ENCODE measurements at regions not wholly inside any gene's neighbourhood (a gene's known extent, or its start where the extent isn't known, plus 50 kb on each side); places are given as distances from the start of the nearest gene placed in this dataset.
"Not testable (repeated sequence)": the region's sequence is repeated elsewhere in the genome, so short reads cannot be mapped to it uniquely, and the experiment has no call there.

DNA sequence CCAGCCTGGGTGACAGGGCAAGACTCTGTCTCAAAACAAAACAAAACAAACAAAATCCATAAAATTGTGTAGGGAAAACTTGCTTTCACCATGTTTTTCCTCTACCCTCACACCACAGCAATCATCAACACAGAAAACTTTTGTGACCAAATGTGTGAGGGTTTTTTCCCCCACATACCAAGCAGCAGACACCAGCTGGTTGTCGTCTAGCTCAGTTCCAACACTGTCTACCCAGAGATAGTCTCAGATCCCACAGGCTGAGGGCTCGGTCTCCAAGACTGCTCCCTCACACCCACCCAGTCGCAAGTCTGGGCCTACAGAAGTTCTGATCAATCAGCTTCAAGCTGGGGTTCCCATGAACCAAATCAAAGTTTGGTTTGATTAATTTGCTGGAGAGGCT lies 322.4 kb upstream of the MAGI2 start:
- DNase-seq: no peak

DNA sequence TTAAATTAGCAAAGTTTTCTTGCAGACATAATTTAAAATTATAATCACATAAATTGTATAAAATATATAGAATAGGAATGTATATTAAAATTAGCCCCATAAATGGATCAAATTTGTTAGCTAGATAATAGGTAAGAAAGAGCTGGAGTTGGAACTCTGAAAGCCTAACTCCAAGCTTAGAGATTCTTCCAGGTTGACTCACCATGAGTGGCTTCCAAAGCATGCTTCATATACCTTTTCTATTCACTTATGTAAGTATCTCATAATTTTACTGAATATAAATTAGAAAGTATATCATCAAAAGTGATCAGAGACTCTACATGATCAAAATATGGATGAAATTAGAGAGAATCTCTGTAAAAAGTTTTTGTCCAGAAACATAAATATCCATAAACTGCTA lies 320.7 kb upstream of the MAGI2 start:
- DNase-seq: no peak

DNA sequence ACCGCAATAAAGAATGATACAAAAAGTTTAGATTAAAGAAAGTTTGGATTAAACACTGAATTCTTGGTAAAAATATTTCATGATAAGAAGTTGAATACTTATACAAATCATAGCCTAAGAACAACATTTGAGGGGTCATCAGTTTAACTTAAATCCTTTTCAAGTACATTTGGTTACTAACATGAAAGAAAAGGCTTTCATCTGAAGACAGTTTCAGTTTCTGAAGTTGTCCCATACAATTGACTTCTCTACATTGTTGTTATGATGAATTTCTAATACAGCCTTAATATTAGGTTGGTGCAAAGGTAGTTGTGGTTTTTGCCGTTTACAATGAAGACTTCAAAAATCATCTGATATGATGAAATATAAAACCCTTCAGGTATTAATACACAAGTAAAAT lies 317.5 kb upstream of the MAGI2 start:
- DNase-seq: no peak

DNA sequence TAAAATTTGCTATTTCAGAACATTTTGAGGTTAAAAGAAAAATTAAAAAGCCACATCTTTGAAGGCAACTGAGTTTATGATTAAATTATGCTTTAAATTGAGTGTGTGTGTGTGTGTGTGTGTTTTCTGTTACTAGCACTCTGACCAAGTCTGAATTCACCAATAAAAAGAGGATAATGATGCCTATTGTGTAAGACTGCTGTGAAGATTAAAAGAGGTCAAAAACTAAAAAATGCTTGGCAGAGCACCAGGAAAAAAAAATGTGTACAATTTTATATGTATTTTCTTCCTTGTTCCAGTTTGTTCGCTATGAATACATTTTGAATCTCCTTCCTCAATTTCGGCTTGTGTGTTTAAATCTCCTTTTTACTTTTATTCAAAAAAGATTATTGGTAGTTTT lies 316.6 kb upstream of the MAGI2 start:
- DNase-seq: no peak

DNA sequence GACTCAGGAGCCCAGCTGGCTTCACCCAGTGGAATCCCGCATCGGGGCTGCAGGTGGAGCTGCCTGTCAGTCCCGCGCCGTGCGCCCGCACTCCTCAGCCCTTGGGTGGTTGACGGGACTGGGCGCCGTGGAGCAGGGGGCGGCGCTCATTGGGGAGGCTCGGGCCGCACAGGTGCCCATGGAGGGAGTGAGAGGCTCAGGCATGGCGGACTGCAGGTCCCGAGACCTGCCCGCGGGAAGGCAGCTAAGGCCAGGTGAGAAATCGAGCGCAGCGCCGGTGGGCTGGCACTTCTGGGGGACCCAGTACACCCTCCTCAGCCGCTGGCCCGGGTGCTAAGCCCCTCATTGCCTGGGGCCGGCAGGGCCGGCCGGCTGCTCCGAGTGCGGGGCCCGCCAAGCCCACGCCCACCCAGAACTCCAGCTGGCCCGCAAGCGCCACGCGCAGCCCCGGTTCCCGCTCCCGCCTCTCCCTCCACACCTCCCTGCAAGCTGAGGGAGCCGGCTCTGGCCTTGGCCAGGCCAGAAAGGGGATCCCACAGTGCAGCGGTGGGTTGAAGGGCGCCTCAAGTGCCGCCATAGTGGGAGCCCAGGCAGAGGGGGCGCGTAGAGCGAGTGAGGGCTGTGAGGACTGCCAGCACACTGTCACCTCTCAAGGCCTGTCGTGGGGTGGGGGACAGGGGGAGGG lies 314.6 kb upstream of the MAGI2 start:
- DNase-seq: not testable (repeated sequence)

DNA sequence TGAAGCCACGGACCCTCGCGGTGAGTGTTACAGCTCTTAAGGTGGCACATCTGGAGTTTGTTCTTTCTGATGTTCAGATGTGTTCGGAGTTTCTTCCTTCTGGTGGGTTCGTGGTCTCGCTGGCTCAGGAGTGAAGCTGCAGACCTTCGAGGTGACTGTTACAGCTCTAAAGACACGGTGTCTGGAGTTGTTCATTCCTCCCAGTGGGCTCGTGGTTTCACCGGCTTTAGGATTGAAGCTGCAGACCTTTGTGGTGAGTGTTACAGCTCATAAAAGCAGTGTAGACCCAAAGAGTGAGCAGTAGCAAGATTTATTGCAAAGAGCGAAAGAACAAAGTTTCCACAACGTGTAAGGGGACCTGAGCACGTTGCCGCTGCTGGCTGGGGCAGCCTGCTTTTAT lies 313.7 kb upstream of the MAGI2 start:
- DNase-seq: not testable (repeated sequence)

DNA sequence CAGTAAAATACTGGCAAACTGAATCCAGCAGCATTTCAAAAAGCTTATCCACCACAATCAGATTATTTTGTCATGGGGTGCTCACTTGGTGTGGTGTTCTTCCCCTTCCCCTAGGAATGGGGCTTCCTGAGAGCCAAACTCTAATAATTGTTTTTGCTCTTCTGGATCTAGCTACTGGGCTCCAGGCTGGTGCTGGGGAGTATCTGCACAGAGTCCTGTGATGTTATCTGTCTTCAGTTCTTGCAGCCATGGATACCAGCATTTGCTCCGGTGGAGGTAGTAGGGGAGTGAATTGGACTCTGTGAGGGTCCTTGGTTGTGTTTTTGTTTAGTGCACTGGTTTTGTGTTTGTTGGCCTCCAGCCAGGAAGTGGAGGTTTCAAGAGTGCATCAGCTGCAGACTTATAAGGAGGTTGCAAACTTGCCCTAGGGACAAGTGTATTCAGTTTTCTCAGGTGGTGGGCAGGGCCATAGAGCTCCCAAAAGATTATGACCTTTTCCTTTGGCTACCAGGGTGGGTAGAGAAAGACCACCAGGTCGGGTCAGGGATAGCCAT lies 308.5 kb upstream of the MAGI2 start:
- no peak for DNase-seq

DNA sequence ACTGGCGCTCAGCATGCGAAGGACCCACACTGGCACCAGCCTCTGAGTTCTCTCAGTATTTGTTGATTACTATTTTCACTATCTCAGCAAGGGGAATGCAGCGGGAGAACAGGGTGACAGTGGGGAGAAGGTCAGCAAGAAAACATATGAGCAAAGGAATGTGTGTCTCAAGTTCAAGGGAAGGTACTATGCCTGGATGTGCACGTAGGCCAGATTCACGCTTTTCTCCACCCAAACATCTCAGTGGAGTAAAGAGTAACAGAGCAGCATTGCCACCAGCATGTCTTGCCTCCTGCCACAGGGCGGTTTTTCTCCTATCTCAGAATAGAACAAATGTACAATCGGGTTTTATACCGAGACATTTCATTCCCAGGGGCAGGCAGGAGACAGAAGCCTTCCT lies 297.5 kb upstream of the MAGI2 start:
- DNase-seq: not testable (repeated sequence)

DNA sequence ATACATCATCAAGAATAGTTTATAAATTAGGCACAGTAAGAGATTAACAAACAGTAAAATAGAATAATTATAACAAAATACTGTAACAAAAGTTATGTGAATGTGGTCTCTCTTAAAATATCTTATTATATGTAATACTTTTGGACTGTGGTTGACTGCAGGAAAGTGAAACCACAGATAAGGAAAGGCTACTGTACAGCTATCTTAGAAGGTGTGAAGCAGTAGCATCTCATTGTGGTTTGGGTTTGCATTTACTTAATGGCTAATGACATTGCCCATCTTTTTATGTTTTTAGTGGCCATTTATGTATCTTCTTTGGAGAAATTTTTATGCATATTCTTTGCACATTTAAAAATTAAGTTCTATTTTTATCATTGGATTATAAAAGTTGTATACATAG lies 296.4 kb upstream of the MAGI2 start:
- no peak for DNase-seq

DNA sequence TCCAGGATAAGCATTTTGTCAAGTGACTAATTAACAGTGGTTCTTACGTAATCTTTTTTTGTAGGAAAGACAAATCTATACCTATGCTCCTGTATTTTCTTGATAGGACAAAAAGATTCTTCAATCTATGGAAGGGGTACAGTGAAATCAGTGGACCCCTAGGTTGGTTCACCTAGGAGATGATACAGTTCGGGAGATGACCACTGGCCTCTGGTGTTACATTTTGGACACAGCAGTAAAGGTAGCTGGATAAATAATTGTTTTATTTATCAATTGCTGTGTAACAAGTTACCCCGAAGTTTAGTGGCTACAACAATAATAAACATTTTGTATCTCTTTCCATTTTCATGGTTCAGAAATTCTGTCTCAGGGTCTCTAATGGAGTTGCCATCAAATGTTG lies 288.2 kb upstream of the MAGI2 start:
- DNase-seq: no peak

DNA sequence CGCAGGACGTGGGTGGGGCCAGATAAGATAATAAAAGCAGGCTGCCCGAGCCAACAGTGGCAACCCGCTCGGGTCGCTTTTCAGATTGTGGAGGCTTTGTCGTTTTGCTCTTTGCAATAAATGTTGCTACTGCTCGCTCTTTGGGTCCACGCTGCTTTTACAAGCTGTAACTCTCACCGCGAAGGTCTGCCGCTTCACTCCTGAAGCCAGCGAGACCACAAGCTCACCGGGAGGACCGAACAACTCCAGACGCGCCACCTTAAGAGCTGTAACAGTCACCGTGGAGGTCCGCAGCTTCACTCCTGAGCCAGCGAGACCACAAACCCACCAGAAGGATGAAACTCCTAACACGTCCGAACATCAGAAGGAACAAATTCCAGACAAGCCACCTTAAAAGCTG lies 286.6 kb upstream of the MAGI2 start:
- DNase-seq: no peak

DNA sequence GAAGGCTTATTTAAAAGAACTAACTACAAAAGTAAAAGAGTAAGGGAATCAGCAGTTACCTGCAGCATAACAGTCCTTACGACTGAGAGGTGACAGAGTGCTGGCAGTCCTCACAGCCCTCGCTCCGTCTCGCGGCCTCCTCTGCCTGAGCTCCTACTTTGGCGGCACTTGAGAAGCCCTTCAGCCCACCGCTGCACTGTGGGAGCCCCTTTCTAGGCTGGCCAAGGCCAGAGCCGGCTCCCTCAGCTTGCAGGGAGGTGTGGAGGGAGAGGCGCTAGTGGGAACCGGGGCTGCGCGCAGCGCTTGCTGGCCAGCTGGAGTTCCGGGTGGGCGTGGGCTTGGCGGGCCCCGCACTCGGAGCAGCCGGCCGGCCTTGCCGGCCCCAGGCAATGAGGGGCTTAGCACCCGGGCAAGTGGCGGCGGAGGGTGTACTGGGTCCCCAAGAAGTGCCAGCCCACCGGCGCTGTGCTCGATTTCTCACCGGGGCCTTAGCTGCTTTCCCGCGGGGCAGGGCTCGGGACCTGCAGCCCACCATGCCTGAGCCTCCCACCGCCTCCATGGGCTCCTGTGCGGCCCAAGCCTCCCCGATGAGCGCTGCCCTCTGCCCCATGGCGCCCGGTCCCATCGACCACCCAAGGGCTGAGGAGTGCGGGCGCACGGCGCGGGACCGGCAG lies 285.7 kb upstream of the MAGI2 start:
- not testable (repeated sequence) for DNase-seq

DNA sequence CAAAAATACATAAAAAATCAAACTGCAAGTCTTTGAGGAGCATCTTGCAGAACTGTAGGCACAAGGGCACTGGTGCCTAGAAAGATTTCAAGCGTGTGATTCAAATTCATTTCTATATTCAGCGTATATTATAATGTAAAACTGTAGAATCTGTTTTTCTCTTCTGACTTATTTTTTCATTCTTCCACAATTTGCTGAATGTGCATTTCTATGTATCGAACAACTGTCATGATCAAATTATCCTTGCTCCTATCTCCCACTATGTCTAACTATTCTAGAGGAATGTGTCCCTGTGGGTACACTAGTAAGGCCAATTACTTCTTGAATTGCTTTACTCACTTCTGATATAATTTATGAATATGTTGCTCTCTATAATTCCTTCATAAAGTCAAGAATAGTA lies 283.0 kb upstream of the MAGI2 start:
- no peak for DNase-seq

DNA sequence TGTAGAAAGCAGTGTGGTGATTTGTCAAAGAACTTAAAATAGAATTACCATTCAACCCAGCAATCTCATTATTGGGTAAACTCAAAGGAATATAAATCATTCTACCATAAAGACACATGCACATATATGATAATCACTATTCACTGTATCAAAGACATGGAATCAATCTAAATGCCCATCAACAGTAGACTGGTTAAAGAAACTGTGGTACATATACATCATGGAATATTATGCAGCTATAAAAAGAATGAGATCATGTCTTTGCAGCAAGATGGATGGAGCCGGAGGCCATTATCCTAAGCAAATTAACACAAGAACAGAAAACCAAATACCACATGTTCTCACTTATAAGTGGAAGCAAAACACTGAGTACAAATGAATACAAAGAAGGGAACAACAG lies 281.5 kb upstream of the MAGI2 start:
- DNase-seq: no peak

DNA sequence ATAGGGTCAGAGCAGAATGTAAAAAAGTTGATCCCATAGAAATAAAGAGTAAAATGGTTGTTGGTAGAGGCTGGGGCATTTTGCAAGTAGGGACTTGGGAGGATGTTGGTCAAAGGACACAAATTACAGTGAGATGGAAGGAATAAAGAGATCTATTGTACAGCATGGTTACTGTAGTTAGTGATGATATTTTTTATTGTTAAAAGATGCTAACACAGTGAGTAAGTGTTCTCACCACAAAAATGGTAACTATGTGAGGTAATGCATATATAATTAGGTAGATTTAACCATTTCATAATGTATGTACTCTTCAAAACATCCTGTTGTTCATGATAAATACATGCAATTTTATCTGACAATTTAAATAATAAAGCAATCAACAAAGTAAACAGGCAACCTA lies 280.7 kb upstream of the MAGI2 start:
- no peak for DNase-seq

DNA sequence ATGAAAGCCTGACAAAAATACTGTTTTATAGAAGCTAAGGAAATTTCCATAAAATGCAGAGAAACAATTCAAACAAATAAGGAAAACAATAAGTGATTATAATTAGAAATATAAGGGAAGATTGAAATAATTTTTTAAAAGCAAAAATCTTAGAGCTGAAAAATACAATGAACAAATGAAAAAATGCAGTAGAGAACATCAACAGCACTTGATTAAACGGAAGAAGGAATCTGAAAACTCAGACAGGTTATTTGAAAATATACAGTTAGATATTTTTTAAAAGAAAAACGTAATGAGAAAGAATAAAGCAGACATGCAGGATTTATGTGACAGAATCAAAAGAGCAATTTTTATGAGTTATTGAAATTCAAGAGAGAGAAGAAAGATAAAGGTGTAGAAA lies 279.1 kb upstream of the MAGI2 start:
- DNase-seq: no peak

DNA sequence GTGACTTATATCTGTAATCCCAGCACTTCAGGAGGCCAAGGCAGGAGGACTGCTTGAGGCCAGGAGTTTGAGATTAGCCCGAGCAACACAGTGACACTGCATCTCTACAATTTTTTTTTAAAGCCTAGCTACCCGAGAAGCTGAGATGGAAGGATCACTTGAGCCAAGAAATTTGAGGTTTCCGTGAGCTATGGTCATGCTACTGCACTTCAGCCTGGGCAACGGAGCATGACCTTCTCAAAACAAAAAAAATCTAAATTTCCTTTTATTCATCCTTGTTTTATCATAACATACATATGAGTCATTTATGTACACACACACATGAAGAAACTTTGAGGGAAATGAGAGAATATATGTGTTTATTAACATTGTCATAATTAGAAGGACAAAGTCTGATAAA lies 277.5 kb upstream of the MAGI2 start:
- DNase-seq: no peak

DNA sequence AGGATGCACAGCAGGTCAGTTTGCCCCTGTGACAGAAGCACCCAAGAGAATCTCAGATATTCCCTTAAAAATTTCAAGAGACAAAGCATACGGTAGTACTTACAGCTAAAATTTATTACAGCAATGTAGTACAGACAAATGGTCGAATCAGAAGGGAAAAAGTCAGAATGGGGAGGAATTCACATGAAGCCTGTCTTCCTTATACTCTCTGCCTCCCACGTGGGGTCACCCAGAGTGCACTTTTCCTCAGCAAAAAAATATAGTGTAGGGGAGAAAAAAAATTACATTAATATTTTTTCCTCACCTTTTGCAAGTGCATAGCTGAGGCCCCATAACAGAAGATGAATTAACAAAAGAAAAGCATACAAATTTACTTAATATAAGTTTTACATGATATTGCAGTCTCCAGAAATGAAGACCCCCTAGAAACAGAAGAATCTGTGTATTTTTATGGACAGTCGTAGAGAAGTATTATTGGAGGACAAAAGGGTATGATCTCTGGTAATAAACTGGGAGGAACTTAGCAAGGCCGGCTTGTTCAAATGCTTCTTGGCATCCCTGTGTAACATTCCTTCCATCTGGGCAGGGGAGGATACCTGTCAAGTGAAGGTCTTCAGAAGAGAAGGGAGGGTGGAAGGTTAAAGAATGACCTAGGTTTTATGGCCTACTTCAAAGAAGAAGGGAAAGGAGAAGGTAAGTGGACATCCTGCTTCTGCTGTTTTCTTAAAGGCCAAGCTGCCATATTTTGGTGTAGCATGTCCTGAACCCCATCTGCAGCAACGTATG lies 270.6 kb upstream of the MAGI2 start:
- no peak for DNase-seq

DNA sequence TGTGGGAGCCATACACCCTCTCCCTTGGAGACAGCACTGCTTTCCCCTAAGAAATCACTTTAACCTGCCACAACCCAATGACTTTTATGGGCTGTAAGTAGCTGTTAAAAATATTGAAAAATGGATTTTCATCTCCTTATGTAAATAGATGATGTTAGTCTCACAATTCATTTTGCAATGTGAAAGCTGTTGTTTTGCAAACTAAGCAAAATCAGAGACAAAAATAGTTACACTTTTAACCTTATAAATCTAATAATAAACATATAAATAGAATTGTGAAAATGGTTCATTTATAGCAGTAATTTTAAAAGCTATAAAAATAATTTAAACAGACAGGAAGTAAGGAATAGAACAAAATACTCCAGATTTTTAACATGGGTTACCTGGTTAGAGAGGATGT lies 268.8 kb upstream of the MAGI2 start:
- DNase-seq: no peak

DNA sequence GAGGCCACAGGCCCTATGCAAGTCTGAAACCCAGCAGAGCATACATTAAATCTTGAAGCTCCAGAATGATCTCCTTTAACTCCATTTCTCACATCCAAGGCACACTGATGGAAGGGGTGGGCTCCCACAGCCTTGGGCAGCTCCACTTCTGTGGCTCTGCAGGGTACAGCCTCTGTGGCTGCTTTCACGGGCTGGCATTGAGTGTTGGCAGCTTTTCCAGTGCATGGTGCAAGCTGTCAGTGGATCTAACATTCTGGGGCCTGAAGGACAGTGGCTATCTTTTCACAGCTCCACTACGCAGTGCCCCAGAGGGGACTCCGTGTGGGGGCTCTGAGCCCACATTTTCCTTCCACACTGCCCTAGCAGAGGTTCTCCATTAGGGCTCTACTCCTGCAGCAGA lies 265.7 kb upstream of the MAGI2 start:
- DNase-seq: no peak

DNA sequence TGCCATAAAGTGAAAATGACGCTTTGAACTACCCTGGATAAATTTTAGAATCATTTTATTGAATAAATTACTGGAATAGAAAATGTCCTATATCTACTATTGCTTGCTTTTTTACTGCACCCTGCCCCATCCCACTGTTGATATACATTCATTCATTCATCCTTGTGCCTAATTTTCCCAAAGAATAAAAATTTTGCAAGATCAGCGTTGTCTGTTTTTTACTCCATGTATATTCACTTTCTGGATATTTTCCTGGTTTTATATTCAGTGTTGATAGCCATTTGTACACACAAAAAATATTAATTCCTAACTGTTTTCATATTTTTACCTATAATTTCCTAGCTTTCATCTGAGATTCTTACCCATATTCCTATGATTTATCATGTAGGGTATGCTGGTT lies 262.9 kb upstream of the MAGI2 start:
- no peak for DNase-seq

DNA sequence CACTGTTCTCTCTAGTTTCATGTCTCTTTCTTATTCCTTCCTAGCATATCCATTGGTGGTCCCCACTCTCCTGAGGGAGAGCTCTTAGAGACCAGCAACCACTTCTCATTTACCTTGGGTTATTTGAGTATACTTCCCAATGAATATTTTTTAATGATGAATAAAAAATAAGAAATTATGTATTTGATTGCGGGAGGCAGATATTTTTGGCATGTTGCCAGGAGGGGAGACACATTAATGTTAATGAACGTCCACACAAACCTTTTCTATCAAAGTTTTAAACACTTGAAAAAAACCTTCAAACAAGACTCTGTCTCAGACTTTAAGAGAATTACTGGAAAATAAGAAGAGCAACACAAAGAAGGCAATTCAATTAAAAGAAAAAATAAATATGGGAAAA lies 260.6 kb upstream of the MAGI2 start:
- DNase-seq: no peak

DNA sequence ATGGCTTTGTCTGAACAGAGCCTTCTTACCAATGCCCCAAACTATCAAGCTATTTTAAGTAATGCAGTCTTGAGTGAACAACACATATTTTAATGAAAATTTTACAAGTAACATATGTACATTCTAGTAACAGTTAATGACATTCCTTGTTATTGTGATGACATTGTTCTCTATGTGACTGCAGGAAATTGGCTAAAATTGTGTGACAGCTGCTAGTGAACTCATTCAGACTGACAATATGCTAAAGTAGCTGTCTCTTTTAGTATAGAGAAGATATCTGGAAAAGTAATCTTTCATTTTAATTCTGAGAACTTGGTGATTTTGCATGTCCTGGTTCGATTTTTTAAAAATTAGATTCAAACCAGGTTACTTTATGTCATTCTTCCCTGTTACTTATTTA lies 259.8 kb upstream of the MAGI2 start:
- DNase-seq: no peak

DNA sequence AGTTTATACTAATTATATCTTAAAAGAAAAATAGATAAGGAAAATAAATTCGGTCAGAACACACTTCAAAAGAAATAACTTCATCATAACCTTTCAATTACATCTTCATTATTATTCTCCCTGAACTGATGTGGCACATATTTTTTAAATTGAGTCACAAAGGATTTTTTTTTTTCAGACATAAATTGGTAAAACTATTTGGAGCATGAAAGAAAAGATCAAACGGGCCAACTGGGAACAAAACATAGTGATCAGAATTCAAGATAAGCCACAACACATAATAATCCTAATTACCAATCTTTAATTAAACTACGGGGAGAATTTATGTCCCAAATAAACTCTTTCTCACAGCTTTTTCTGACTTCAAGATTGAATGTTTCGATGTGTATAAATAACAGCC lies 258.2 kb upstream of the MAGI2 start:
- no peak for DNase-seq
